HG03045 (cell line): ENCODE measurements at regions not wholly inside any gene's neighbourhood (a gene's known extent, or its start where the extent isn't known, plus 50 kb on each side); places are given as distances from the start of the nearest gene placed in this dataset.
A peak's percentile ranks its signal among the peaks of the same experiment; 100 is the strongest.
"Not testable (repeated sequence)": the region's sequence is repeated elsewhere in the genome, so short reads cannot be mapped to it uniquely, and the experiment has no call there.

Experiments used
- ATAC-seq: cut with Tn5 transposase; IDR thresholded peaks from one replicate; pipeline ENCODE4 v1.9.1; 2021; ENCODE audit warnings: mild to moderate bottlenecking, moderate library complexity; ENCODE audit not compliant: unreplicated experiment

- ATAC-seq = no peak
Observed at GRCh38 chr13:52931539-52932431, 83.3 kb upstream of the PCDH8 start.

- no peak for ATAC-seq
Observed at GRCh38 chr13:52931131-52931530, 82.7 kb upstream of the PCDH8 start.

- ATAC-seq = no peak
Observed at GRCh38 chr13:52929846-52930245, 81.4 kb upstream of the PCDH8 start.

GRCh38 chr13:52926971-52927370 is 78.5 kb upstream of the PCDH8 start:
- no peak for ATAC-seq

- ATAC-seq = no peak
Observed at GRCh38 chr13:52925775-52926285, 77.4 kb upstream of the PCDH8 start.

- no peak for ATAC-seq
Observed at GRCh38 chr13:52925251-52925650, 76.8 kb upstream of the PCDH8 start.

- ATAC-seq = no peak
Observed at GRCh38 chr13:52924289-52925148, 76.1 kb upstream of the PCDH8 start.

GRCh38 chr13:52922961-52923360 is 74.5 kb upstream of the PCDH8 start:
- ATAC-seq = no peak

- ATAC-seq = peak; percentile 91
Observed at GRCh38 chr13:52921194-52921593, 72.8 kb upstream of the PCDH8 start.

- ATAC-seq = no peak
Observed at GRCh38 chr13:52916486-52916990, 68.1 kb upstream of the PCDH8 start.

- ATAC-seq = no peak
Observed at GRCh38 chr13:52911340-52911739, 62.9 kb upstream of the PCDH8 start.

- ATAC-seq = not testable (repeated sequence)
Observed at GRCh38 chr13:52910318-52910717, 61.9 kb upstream of the PCDH8 start.

- no peak for ATAC-seq
Observed at GRCh38 chr13:52906122-52906903, 57.9 kb upstream of the PCDH8 start.

- ATAC-seq = no peak
Observed at GRCh38 chr13:52905701-52906100, 57.3 kb upstream of the PCDH8 start.

- ATAC-seq = peak; percentile 81
Observed at GRCh38 chr13:52903320-52903719, 54.9 kb upstream of the PCDH8 start.

GRCh38 chr13:52899206-52899605 is 50.8 kb upstream of the PCDH8 start:
- ATAC-seq = no peak
